ENCODE measurements at regions not wholly inside any gene's neighbourhood (a gene's known extent, or its start where the extent isn't known, plus 50 kb on each side); places are given as distances from the start of the nearest gene placed in this dataset.

DNA sequence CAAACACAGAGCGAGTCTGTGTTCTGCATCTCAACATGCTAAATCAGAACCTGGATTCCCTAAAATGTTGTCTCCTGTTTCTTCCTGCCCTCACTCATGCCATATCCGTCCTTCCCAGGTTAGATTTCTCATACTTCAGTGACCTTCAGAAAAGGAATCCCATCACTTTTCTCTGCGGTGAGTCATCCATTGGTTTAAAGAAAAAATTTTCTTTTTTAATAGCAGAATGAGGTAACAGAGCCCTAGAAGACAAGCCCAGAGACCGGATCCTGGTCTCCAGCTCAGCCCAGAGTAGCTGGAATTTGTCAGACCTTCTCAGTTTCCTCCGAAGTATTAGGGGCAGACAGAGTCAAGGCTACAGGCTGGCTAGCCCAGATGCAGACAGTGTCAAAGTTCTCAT lies 143.2 kb upstream of the DMRT1 start:
- TF ChIP-seq FOXM1 (IDR thresholded peaks at IDR 0.05; ENCODE audit: borderline replicate concordance) (no peak), SP1 (IDR thresholded peaks at IDR 0.05) (no peak), TARDBP (IDR thresholded peaks at IDR 0.05) (no peak), LEF1 (IDR thresholded peaks at IDR 0.05; ENCODE audit: borderline replicate concordance) (no peak), ARNT (IDR thresholded peaks at IDR 0.05) (no peak), HDGF (IDR thresholded peaks at IDR 0.05; ENCODE audit: borderline replicate concordance) (no peak), SUZ12 (IDR thresholded peaks at IDR 0.05) (no peak), CTBP1 (IDR thresholded peaks at IDR 0.05; ENCODE audit: borderline replicate concordance) (no peak)

Measured in HEK293T (cell line).